Activated CD4-positive, alpha-beta memory T cell treated with anti-CD3 and anti-CD28 coated beads for 36 hours (primary cell): ENCODE measurements at regions not wholly inside any gene's neighbourhood (a gene's known extent, or its start where the extent isn't known, plus 50 kb on each side); places are given as distances from the start of the nearest gene placed in this dataset.
"Not testable (repeated sequence)": the region's sequence is repeated elsewhere in the genome, so short reads cannot be mapped to it uniquely, and the experiment has no call there.

Experiments used
- CTCF ChIA-PET: fragments of 350-600 bp; sonication (Branson Sonifier 250); formaldehyde crosslinking; loops from one replicate; lab custom pipeline; 2021; ENCODE audit warnings: antibody characterized with exemption, inconsistent platforms; lab: Charles Lee
- POLR2A ChIA-PET: fragments of 350-600 bp; sonication (Branson Sonifier 250); formaldehyde crosslinking; loops from one replicate; lab custom pipeline; 2021; ENCODE audit warnings: antibody characterized with exemption; lab: Charles Lee
- DNase-seq: peaks from one replicate; pipeline ENCODE4 v3.0.0-alpha.2; 2020
- H3K27ac Mint-ChIP-seq: one replicate; pipeline ENCODE4 v1.8.0; 2021; ENCODE audit warnings: mixed read lengths
- H3K27me3 Mint-ChIP-seq: one replicate; pipeline ENCODE4 v1.8.0; 2021; ENCODE audit warnings: mixed read lengths
- H3K36me3 Mint-ChIP-seq: one replicate; pipeline ENCODE4 v1.8.0; 2021; ENCODE audit warnings: mixed read lengths
- H3K4me1 Mint-ChIP-seq: one replicate; pipeline ENCODE4 v1.8.0; 2021; ENCODE audit warnings: low read depth, mixed read lengths
- H3K4me3 Mint-ChIP-seq: one replicate; pipeline ENCODE4 v1.8.0; 2021; ENCODE audit warnings: mild to moderate bottlenecking, mixed read lengths
- H3K9me3 Mint-ChIP-seq: one replicate; pipeline ENCODE4 v1.8.0; 2021; ENCODE audit warnings: mixed read lengths
- intact Hi-C: fragments of 100-400 bp; cut with micrococcal nuclease; formaldehyde crosslinking; loops from one replicate; pipeline ENCODE4 v1.15.1; 2023

- no peak overlapping the region for H3K27ac Mint-ChIP-seq
- no peaks in the 10 kb centered on the region for H3K9me3 Mint-ChIP-seq
- H3K27me3 Mint-ChIP-seq: no peaks in the 10 kb centered on the region
- POLR2A ChIA-PET: no interaction called here
- intact Hi-C loops: no loop called here
- H3K4me1 Mint-ChIP-seq: peaks cover 17% of the 10 kb centered on the region
- no peak overlapping the region for H3K4me3 Mint-ChIP-seq
- H3K36me3 Mint-ChIP-seq: no peaks in the 10 kb centered on the region
- CTCF ChIA-PET: interaction anchor here (1.3 to 1.9 kb wide), 2 partner anchors 31 to 123 kb away, joined by 3 to 8 read pairs; no protein-coding TSS in a partner anchor
- no peak for DNase-seq
Observed at GRCh38 chr3:112765531-112765930, 81.1 kb downstream of the CD200R1L start.

GRCh38 chr3:112763258-112763657, 83.4 kb downstream of the CD200R1L start:
- intact Hi-C loops: no loop called here
- H3K27ac Mint-ChIP-seq: no peak overlapping the region

GRCh38 chr3:112761062-112761638, 85.5 kb downstream of the CD200R1L start:
- H3K36me3 Mint-ChIP-seq: peaks cover 3% of the 10 kb centered on the region
- ChIA-PET CTCF (interaction anchor here (0.7 to 1.9 kb wide), 3 partner anchors 27 to 218 kb away, joined by 3 to 6 read pairs (median 6); no protein-coding TSS in a partner anchor), POLR2A (no interaction called here)
- no peaks in the 10 kb centered on the region for H3K27me3 Mint-ChIP-seq
- peaks cover 9% of the 10 kb centered on the region for H3K9me3 Mint-ChIP-seq
- H3K4me3 Mint-ChIP-seq: no peak overlapping the region
- H3K27ac Mint-ChIP-seq: no peak overlapping the region
- DNase-seq: no peak
- intact Hi-C loops: no loop called here
- peaks cover 2% of the 10 kb centered on the region for H3K4me1 Mint-ChIP-seq

More at GRCh38 chr3:112763258-112763657, 83.4 kb downstream of the CD200R1L start:
- Mint-ChIP-seq H3K27me3 (no peaks in the 10 kb centered on the region), H3K4me1 (peaks cover 2% of the 10 kb centered on the region), H3K9me3 (no peaks in the 10 kb centered on the region), H3K4me3 (no peak overlapping the region), H3K36me3 (no peaks in the 10 kb centered on the region)
- no peak for DNase-seq
- CTCF ChIA-PET: no interaction called here
- POLR2A ChIA-PET: no interaction called here

- H3K27ac Mint-ChIP-seq: no peak overlapping the region
- no peak overlapping the region for H3K4me3 Mint-ChIP-seq
- H3K9me3 Mint-ChIP-seq: peaks cover 11% of the 10 kb centered on the region
- no peak for DNase-seq
- ChIA-PET POLR2A (no interaction called here), CTCF (interaction anchor here (1.2 to 1.6 kb wide), 2 partner anchors 25 to 117 kb away, joined by 4 to 9 read pairs; no protein-coding TSS in a partner anchor)
- intact Hi-C loops: no loop called here
- H3K4me1 Mint-ChIP-seq: peaks cover 2% of the 10 kb centered on the region
- no peaks in the 10 kb centered on the region for H3K27me3 Mint-ChIP-seq
- H3K36me3 Mint-ChIP-seq: peaks cover 4% of the 10 kb centered on the region
Observed at GRCh38 chr3:112759681-112760080, 87.0 kb downstream of the CD200R1L start.

GRCh38 chr3:112759210-112759609, 87.5 kb downstream of the CD200R1L start:
- H3K36me3 Mint-ChIP-seq: peaks cover 4% of the 10 kb centered on the region
- no peak overlapping the region for H3K27ac Mint-ChIP-seq
- no peak for DNase-seq
- CTCF ChIA-PET: interaction anchor here (0.6 to 1.6 kb wide), 2 partner anchors 25 to 55 kb away, joined by 4 to 9 read pairs; no protein-coding TSS in a partner anchor
- POLR2A ChIA-PET: no interaction called here
- H3K4me3 Mint-ChIP-seq: no peak overlapping the region
- intact Hi-C loops: no loop called here
- peaks cover 11% of the 10 kb centered on the region for H3K9me3 Mint-ChIP-seq
- no peaks in the 10 kb centered on the region for H3K27me3 Mint-ChIP-seq
- peaks cover 2% of the 10 kb centered on the region for H3K4me1 Mint-ChIP-seq

GRCh38 chr3:112757197-112757596, 89.5 kb downstream of the CD200R1L start:
- CTCF ChIA-PET: no interaction called here
- no peak overlapping the region for H3K4me3 Mint-ChIP-seq
- peaks cover 4% of the 10 kb centered on the region for H3K36me3 Mint-ChIP-seq
- H3K4me1 Mint-ChIP-seq: peaks cover 2% of the 10 kb centered on the region
- no peak for DNase-seq
- peaks cover 11% of the 10 kb centered on the region for H3K9me3 Mint-ChIP-seq
- H3K27ac Mint-ChIP-seq: no peak overlapping the region
- POLR2A ChIA-PET: no interaction called here
- no peaks in the 10 kb centered on the region for H3K27me3 Mint-ChIP-seq
- intact Hi-C loops: no loop called here

- intact Hi-C loops: no loop called here
- DNase-seq: no peak
- H3K9me3 Mint-ChIP-seq: peaks cover 11% of the 10 kb centered on the region
- POLR2A ChIA-PET: no interaction called here
- CTCF ChIA-PET: interaction anchor here (0.6 kb wide), 1 partner anchor 122 kb away, joined by 3 read pairs; no protein-coding TSS in a partner anchor
- H3K27me3 Mint-ChIP-seq: no peaks in the 10 kb centered on the region
- no peak overlapping the region for H3K27ac Mint-ChIP-seq
- no peaks in the 10 kb centered on the region for H3K4me1 Mint-ChIP-seq
- no peak overlapping the region for H3K4me3 Mint-ChIP-seq
- H3K36me3 Mint-ChIP-seq: peaks cover 4% of the 10 kb centered on the region
Observed at GRCh38 chr3:112755845-112756613, 90.6 kb downstream of the CD200R1L start.

GRCh38 chr3:112755046-112755445, 91.6 kb downstream of the CD200R1L start:
- CTCF ChIA-PET, POLR2A ChIA-PET: not testable (repeated sequence)

GRCh38 chr3:112751564-112752512, 94.8 kb downstream of the CD200R1L start:
- no peak for DNase-seq
- CTCF ChIA-PET: interaction anchor here (3.3 kb wide), 1 partner anchor 17 kb away, joined by 17 read pairs; no protein-coding TSS in a partner anchor
- Mint-ChIP-seq H3K9me3 (peaks cover 7% of the 10 kb centered on the region), H3K36me3 (peaks cover 2% of the 10 kb centered on the region), H3K4me3 (no peak overlapping the region), H3K4me1 (peaks cover 12% of the 10 kb centered on the region), H3K27me3 (no peaks in the 10 kb centered on the region), H3K27ac (no peak overlapping the region)
- POLR2A ChIA-PET: no interaction called here
- intact Hi-C loops: no loop called here

More at GRCh38 chr3:112755046-112755445, 91.6 kb downstream of the CD200R1L start:
- H3K4me3 Mint-ChIP-seq, H3K36me3 Mint-ChIP-seq, H3K27ac Mint-ChIP-seq, H3K4me1 Mint-ChIP-seq, DNase-seq, intact Hi-C loops, H3K27me3 Mint-ChIP-seq: not testable (repeated sequence)
- peaks cover 11% of the 10 kb centered on the region for H3K9me3 Mint-ChIP-seq

- Mint-ChIP-seq H3K4me3 (no peak overlapping the region), H3K36me3 (peaks cover 2% of the 10 kb centered on the region), H3K27ac (no peak overlapping the region), H3K4me1 (peaks cover 12% of the 10 kb centered on the region), H3K9me3 (peaks cover under 1% of the 10 kb centered on the region), H3K27me3 (no peaks in the 10 kb centered on the region)
- POLR2A ChIA-PET: no interaction called here
- CTCF ChIA-PET: interaction anchor here (0.6 to 3.3 kb wide), 4 partner anchors 16 to 152 kb away, joined by 3 to 17 read pairs (median 5); no protein-coding TSS in a partner anchor
- intact Hi-C loops: no loop called here
- no peak for DNase-seq
Observed at GRCh38 chr3:112751061-112751460, 95.6 kb downstream of the CD200R1L start.

- no peaks in the 10 kb centered on the region for H3K36me3 Mint-ChIP-seq
- H3K9me3 Mint-ChIP-seq: no peaks in the 10 kb centered on the region
- H3K4me1 Mint-ChIP-seq: peaks cover 27% of the 10 kb centered on the region
- no peak overlapping the region for H3K4me3 Mint-ChIP-seq
- H3K27ac Mint-ChIP-seq: no peak overlapping the region
- no peaks in the 10 kb centered on the region for H3K27me3 Mint-ChIP-seq
- ChIA-PET POLR2A (no interaction called here), CTCF (interaction anchor here (1.2 to 1.9 kb wide), 4 partner anchors 13 to 232 kb away, joined by 3 to 11 read pairs (median 4); no protein-coding TSS in a partner anchor)
- DNase-seq: no peak
- intact Hi-C loops: no loop called here
Observed at GRCh38 chr3:112747624-112748023, 99.0 kb downstream of the CD200R1L start.
